DMS 273 (cell line): ENCODE measurements at regions not wholly inside any gene's neighbourhood (a gene's known extent, or its start where the extent isn't known, plus 50 kb on each side); places are given as distances from the start of the nearest gene placed in this dataset.
A peak's percentile ranks its signal among the peaks of the same experiment; 100 is the strongest.
"Not testable (repeated sequence)": the region's sequence is repeated elsewhere in the genome, so short reads cannot be mapped to it uniquely, and the experiment has no call there.

ENCODE experiments used
- DNase-seq: peaks from one replicate; lab custom pipeline; 2025; ENCODE audit not compliant: unreplicated experiment; lab: John Stamatoyannopoulos, UW

DNA sequence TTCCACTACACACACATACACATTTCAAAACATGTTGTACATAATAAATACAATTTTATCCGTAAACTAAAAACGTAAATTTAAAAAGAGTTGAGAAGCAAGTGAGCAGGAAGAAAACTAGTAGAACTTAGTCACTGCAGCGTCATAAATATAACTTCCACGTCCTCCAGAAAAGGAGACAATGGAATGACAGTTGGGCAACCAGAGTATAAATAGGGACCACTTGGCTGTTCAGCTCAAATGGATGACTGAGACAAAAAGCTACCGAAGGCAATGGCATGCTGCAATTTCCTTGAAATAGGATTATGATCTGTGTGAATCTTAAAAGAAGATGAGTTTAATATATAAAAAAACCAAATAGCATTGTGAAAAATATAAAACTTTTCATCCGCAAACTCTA, 438.5 kb upstream of the RGMB start:
- DNase-seq, result no peak

DNA sequence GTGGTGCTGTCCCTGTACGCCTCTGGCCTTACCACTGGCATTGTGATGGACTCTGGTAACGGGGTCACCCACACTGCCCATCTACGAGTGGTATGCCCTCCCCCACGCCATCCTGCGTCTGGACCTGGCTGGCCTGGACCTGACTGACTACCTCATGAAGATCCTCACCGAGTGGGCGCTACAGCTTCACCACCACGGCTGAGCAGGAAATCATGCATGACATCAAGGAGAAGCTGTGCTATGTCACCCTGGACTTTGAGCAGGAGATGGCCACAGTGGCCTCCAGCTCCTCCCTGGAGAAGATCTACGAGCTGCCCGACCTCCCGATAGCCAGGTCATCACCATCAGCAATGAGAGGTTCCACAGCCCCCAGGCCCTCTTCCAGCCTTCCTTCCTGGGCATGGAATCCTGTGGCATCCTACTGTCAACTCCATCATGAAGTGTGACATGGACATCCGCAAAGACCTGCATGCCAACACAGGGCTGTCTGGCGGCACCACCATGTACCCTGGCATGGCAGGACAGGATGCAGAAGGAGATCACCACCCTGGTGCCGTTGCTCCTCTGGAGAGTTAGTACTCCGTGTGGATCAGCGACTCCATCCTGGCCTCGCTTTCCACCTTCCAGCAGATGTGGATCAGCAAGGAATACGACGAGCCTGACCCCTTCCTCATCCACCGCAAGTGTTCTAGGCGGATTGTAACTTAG, 434.2 kb upstream of the RGMB start:
- no peak for DNase-seq

DNA sequence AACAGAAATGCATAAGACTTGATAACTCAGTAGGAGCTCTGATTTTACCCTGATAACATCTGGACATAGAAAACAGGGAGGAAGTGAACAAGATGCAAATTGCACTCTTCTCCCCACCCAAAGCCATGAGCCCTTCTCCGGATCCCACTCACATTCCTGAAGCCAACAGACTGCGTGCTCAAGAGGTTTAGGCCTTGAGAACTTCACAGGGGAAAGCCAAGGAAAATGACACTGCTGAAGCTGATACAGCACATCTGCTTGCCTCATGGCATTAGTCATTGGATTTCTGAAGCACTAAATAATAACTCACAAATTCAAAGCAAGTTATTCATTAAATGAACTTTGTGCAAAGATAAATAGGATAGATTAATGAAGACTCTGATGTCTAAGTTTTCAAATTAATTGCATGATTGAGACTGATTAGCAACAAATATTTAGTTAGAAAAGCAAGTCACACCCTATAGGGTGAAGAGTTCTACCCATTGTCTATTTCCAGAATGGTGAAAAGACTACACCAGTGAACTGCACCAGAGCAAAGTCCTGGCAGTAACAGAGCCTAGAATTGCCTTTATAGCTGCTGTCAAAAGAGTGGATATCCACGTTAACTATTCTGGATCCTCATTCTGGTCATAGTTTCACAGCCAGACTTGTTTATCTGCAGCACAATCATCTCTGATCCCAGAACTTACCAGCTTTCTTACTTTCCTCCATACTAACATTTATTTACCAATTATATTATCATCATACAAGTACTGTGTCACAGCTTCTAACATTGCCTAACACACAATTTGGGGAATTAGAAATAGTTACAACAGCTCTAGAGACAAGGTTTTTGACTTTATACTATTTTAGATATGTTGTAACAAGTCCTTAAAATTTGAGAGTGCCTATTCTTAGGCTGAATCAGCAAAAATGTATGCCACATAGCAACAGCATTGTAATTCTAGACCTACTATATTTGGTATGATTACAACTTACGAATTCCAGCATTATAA, 432.1 kb upstream of the RGMB start:
- DNase-seq, result no peak

DNA sequence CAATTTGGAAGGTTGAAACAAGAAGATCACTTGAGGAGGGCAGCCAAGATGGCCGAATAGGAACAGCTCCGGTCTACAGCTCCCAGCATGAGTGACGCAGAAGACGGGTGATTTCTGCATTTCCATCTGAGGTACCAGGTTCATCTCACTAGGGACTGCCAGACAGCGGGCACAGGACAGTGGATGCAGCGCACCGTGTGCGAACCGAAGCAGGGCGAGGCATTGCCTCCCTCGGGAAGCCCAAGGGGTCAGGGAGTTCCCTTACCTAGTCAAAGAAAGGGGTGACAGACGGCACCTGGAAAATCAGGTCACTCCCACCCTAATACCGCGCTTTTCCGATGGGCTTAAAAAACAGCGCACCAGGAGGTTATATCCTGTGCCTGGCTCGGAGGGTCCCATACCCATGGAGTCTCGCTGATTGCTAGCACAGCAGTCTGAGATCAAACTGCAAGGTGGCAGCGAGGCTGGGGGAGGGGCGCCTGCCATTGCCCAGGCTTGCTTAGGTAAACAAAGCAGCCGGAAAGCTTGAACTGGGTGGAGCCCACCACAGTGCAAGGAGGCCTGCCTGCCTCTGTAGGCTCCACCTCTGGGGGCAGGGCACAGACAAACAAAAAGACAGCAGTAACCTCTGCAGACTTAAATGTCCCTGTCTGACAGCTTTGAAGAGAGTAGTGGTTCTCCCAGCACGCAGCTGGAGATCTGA, 430.4 kb upstream of the RGMB start:
- not testable (repeated sequence) for DNase-seq

DNA sequence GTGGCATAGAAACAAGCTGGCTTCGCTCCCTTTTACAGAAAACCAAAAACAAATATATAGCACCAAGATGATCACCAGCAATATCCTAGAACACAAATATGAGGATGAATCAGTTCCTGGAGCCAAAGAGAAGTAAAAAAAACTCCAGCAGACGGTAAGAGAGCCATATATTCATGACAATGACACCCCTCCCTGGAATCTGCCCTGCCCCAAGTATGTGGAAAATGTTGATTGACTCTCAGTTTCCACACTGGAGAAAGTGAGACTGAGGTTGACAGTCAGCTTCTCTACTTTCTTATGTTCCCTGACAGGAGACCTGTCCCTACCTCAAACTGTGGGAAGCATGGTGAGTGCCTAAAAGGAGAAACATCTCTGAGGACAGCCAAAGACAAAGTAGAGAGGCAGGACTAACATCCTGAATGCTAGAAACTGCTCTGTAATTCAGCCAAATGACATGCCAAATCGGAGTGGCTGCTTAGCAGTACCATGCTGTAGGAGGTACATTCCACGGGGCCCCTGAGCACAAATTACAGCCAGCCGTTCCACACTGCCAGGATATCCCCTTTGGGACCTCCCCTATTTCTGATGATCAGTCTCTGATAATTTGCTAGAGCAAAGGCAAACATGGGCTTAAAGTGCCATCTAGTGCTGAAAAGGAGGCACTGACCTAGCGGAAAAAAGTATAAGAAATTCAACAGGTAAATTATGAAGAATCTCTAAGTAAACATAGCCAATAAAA, 424.0 kb upstream of the RGMB start:
- DNase-seq, result peak; percentile 40

DNA sequence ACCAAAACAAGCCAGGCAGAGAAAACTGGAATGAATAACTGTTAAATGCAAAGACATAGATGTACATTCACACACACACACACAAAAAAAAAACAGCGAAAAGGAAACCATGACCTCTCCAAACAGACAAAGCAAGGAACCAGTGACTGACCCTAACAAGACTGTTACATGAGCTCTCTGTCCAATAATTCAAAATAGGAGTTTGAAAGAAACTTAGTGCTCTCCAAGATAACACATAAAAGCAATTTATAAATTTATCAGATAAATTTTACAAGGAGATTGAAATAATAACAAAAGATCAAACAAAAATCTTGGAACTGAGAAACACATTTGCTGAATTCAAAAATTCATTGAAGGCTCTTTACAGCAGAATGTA, 423.5 kb upstream of the RGMB start:
- DNase-seq, result no peak

DNA sequence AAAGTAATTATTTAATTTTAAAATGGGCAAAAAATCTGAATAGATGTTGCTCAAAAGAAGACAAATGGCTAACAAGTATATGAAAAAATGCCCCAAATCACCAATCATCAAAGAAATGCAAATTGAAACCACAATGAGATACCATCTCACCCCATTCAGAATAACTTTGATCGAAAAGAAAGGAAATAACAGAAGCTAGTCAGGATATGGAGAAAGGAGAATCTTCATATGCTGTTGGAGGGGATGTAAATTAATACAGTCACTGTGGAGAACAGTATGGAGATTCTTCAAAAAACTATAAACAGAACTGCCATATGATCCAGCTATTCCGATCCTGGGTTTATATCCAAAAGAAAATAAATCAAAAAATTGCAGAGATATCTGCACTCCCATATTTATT, 418.5 kb upstream of the RGMB start:
- no peak for DNase-seq

DNA sequence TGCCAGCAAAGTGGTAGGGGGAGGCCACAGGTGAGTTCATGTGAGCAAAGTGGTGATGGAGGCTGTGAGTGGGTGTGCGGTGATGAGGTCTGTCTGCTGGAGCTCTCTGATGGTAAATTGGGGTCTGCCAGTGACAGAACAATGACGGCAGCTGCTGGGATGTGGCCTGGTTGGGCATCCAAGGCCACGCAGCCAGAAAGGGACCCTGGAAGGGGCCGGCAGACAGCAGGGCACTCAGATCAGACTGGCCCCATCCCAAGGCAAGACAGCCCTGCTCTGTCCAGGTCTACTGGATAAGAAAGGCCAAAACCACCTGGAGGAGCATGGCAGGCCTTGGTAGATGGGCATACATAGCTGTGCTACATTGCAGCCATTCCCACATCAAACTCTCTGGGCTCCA, 412.9 kb upstream of the RGMB start:
- no peak for DNase-seq

DNA sequence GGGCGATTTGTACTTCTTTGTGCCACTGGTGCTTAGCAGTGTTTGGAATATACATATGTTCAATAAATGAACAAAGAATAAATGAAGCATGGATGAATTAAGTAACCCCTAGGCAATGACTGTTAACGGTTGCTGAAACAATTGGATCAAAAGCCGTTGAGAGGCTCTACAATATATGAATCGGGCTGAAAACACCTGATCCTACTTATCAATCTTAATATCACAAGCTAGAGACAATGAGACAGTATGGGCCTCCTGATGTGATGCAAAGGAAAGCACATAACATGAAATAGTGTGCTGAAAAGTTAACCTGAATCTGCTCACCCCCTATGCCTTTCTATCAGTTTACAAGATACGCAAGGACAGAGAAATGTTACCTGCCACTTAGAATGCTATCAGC, 410.3 kb upstream of the RGMB start:
- no peak for DNase-seq

DNA sequence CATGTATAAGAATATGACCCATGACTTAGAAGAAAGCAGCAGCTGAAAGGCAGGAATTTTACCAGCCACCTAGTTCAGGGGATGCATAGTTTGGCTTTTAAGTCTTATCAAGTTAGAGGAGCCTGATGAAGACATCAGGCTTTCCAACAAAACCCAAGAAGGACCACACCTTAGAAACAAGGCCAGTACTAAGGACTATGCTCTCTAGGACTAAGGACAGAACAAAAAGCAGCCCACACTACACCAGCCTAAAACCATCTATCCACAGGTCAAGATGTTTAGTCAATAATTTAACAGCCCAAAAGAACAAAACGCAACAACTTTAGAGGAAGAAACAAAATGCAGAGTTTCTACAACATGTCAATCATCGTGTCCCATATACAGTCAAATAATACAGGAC, 408.9 kb upstream of the RGMB start:
- DNase-seq, result no peak

DNA sequence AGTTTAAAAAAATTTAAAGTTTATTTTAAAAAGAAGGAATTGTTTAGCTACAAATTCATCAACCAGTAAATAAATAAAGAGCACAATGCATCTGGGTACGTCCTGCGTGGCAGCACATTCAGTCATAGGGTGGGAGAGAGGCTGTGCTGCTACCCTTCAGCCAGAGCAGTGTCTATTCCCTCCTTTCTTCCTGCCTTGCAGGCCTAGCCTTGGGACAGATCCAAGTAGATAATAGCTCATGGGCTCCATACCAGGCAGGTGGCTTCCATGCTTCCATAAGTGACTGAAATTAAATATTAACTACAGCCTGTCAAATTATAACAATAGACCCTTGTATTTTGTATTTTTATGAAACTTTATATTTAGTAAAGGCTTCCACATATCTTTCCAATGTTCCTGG, 408.3 kb upstream of the RGMB start:
- peak; percentile 70 for DNase-seq

DNA sequence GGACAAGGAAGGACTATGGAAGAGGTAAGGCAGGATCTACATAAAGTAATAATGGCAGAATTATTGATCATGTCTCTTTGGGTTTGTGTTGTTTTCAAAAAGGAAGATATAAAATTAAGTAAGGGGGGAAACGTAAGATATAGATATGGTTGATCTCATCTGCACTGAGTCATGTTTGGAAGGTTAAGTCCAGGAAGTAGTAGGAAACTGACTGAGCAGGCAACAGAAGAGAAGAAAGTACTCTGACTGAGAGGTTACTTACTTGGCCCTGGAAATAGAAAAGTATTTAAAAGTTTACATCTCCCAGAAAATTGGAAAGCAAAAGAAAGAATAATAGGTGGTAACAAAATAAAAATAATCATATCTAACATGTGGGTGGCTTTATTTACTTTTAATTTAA, 405.3 kb upstream of the RGMB start:
- no peak for DNase-seq

DNA sequence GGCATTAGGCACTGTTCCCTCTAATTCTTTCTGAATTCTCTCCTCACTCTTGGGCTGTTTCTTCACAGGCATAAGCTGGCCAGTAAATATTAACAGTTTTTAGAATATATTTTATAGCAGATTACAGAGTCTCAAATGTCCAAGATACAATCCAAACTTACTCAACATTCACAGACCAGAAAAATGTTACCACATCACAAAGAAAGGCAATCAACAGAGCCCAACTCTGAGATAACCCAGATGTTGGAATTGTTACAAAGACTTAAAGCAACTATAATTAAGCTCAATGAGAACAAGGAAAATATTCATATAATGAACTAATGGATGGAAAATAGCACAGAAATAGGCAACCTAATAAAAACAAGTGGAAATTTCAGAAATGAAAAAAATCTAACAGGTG, 401.1 kb upstream of the RGMB start:
- no peak for DNase-seq

DNA sequence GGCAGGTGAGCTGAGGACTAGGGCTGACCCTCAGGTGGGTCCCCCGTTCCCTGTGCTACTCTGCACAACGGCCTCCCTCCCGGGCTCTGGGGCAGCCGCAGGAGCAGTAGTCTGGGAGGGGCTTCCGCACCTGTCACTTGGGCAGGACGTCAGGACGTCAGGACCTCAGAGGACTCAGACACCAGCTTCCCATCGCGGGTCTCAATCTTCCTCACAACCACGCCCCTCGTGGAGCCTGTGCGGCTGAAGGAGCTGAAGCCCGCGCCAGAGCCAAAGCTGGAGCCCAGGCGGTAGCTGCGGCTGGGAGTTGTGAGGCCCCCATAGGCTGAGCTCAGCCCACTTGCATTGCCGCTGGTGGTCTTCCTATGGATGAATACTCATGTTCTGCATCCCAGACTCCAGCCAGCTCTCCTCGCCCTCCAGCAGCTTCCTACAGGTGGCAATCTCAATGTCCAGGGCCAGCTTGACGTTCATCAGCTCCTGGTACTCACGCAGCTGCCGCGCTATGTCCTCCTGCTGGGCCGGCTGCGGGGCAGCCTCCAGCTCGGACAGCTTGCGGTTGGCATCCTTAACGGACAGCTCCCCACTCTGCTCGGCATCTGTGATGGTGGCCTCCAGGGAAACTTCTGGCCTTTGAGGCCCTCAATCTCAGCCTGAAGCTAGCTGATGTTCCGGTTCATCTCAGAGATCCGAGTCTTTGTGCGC, 381.4 kb upstream of the RGMB start:
- DNase-seq, result no peak

DNA sequence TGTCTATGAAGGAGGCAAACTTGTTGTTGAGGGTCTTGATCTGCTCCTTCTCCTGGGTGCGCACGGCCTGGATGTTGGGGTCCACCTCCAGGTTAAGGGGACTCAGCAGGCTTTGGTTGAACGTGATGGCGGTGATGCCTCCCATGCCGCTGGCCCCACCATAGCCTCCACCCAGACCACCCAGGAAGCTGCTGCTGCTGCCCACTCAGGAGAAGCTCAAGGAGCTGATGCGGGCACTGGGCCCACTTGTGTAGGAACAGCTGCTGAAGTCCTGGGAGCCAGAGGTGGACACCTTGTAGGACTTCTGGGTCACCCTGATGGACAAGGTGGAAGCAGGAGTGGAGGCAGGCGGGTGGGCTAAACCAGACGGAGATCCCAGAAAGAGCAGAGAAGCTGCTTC, 380.3 kb upstream of the RGMB start:
- not testable (repeated sequence) for DNase-seq

DNA sequence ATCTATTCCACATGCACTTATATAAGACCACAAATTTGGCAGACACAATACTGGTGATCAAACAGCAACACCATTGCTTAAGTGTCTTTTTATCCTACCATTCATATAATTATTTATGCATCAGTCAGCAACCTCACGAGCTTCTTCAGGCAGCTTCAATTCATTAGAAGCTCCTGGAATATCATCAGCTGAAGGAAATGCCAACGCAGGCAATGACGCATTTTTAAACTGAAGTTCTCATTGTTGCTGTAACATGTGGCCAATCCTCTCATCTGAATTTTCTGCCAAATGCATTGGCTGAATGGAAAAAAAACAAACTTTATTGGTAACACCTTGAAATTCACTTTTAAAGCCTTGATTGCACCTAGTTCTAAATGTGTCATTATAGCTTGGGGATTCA, 376.4 kb upstream of the RGMB start:
- no peak for DNase-seq

DNA sequence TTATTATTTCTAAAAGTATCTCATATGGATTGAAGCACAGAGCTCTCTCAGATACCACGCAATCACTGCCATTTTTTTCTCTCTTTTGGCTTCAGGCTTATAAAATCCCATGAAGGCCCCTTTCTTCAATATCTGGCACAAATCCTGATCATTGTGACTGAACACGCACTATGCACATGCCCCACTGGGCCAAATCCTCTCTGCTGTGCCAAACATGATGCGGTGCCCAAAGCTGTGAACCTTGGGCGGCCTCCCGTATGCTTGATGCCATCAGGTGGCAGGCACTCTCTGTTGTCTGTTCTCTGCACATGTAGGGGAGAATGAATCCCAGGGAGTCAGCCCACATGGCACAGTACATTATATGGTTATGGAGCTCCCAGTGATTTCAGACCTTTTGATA, 375.0 kb upstream of the RGMB start:
- DNase-seq, result no peak

DNA sequence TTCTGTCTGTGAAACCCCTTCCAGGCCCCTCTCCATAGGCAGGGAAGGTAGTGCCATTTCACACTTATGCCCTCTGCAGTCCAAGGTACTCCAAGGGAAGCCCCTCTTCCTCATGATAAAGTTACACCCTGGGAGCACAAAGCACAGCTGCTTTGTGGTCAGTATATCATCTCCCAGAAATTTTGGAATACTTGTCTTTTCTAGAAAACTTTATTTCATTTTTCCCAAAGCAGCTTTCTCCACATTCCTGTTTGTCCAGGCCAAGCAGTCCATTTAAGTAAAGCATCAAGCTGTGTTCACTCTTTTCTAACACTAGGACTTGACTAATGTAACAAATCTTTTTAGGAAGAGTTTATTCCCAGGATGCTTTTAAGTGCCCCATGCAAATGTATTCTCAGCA, 371.8 kb upstream of the RGMB start:
- no peak for DNase-seq

DNA sequence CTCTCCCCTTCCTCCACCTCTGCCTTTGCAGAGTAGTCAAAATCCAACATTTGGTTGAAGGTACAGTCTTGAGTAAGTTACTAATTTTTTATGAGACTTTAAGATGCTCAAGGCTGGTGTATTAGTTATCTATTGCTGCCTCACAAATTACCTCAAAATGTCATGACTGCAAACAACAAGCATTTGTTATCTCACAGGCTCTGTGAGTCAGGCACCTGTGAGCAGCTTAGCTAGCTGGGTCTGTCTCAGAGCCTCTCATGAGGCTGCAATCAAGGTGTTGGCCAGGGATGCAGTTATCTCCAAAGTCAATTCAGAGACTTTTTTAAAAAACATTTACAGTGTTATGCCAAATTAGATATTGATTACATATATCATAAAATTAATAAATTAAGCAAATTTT, 371.3 kb upstream of the RGMB start:
- DNase-seq, result no peak

DNA sequence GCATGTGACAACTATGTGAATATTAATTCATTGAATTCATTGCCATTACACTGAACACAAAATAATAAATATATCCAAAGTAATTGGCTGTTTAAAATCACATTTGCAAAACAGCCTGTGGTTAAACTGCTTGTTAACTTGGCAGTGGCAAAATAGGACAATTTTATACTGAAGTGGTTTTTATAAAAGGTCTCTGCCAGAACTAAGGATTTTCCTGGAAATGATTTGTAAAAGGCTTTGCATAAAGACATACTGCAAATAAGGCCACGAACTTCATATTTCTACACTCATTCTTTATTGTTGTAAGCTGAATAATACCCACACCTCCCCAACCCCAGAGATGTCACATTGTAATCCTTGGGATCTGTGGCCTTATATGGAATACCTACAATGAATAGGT, 370.3 kb upstream of the RGMB start:
- no peak for DNase-seq

DNA sequence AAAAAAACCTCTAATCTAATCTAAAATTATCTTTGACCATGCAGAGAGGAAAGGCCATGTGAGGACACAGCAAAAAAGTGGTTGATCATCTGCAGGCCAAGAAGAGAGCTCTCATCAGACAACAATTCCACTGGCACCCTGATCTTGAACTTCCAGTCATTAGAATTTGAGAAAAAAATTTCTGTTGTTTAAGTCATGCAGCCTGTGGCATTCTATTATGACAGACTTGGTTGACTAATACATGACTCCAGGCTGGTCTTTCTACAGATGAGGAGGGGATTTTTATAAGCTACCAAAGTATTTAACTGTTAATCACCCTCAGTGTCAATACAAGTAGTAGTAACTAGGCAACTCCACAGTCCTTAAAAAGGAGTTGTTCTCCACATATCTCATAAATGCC, 358.5 kb upstream of the RGMB start:
- no peak for DNase-seq
